EH (cell line): ENCODE measurements at regions not wholly inside any gene's neighbourhood (a gene's known extent, or its start where the extent isn't known, plus 50 kb on each side); places are given as distances from the start of the nearest gene placed in this dataset.
A peak's percentile ranks its signal among the peaks of the same experiment; 100 is the strongest.
"Not testable (repeated sequence)": the region's sequence is repeated elsewhere in the genome, so short reads cannot be mapped to it uniquely, and the experiment has no call there.

Source experiments
- DNase-seq: peaks from one replicate; pipeline ENCODE4 v3.0.0-alpha.2; 2015; ENCODE audit warnings: low read depth

DNA sequence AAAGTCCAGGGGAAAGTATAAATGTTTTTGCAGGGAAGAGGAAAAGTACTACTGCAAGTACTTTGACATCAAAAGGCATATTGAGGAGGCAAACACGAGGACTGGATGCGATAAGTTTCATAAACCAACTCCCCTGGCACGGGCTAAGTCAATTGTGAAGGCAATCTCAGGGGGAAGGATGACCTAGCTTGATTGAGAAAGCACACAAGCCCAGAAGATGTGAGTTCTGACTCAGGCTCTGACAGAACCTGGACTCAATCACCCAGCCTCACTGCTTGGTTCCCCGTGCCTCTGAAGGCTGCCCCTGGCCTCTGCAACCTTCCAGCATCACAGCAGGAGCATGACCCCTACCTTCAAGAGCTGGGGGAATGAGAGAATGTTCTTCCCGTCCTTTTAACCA, 93.2 kb upstream of the ZNF438 start:
- DNase-seq = no peak

DNA sequence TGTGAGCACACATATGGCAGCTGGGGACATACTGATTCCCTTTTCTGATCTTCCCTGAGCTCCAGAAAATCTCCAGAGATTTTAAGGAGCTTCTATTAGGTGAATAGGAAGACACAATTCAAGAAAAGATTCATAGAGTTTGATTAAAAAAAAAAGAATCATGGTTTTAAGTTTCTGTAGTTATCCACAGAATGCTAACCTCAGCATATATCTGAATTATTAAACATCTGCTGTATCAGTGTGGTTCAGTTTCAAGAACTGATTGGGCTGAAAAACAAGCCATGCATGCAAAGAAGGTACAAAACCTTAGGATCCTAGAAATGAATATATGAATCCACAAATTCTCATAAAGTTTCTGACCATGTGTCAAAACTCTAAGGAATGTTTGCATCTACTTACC, 94.1 kb upstream of the ZNF438 start:
- no peak for DNase-seq

- DNase-seq = peak; percentile 38
These were observed 94.9 kb upstream of the ZNF438 start for GRCh38 chr10:31126593-31126992.

DNA sequence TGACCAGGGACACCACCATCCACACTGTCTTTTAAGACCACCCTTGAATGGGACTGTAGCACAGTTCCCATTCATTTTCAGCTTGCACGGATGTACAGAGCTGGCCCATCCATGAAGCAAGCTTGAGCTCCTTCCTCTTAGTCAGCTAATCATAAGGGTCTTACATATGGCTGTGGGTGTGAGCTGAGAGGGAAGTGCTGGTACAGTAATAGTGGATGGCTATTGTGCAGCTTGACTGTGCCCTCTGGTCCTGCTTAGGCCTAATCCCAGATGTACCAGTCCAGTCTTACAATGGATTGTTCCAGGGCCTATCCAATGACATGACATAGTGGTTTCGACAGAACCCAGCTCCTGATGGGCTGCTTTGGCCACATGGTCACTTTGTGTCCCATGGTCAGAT, 96.9 kb upstream of the ZNF438 start:
- DNase-seq = no peak

- peak; percentile 83 for DNase-seq
These were observed 97.6 kb upstream of the ZNF438 start for GRCh38 chr10:31129271-31129670.

DNA sequence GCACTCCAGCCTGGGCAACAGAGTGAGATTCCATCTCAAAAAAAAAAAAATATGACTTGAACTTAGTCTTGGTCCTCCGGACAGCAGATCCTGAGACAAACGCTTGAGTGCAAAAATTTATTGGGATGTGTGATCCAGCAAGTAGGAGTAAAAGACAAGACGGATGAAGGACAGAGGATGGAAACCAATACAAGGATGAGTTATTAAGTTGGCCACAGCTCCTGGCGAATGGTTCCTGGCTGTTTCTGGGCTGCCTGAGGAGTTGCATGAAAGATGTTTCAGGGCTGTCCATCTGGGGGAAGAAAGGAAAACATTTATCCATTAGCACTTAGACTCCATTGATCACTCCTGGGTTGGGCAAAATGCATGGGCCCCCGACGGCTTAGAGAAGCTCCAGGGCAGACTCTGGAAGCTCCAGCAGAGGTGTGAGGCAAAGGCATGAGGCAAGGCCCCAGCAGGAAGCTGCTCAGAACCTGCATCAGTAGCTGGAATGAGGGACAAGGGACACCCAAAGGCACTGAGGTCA, 98.3 kb upstream of the ZNF438 start:
- no peak for DNase-seq

GRCh38 chr10:31130406-31130805, 98.7 kb upstream of the ZNF438 start:
- no peak for DNase-seq

DNA sequence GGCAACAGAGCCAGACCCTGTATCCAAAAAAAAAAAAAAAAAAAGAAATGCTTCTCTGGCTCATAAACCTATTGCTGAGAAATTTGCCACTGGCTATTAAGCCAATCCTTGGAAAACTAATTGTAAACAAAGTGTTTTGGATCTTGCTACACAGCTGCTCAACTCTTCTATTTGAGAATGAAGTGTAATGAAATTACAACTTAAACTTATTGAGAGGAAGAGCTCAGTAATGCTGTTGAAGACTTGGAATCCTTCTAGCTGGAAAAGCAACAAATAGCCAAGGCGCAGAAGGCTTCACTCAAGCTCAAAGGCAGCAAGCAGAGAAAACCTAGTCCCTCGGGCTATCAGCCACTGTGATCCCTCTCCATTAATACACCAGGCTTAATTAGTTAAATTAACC, 99.6 kb upstream of the ZNF438 start:
- DNase-seq = no peak

GRCh38 chr10:31132681-31133244, 101.1 kb upstream of the ZNF438 start:
- DNase-seq = no peak

DNA sequence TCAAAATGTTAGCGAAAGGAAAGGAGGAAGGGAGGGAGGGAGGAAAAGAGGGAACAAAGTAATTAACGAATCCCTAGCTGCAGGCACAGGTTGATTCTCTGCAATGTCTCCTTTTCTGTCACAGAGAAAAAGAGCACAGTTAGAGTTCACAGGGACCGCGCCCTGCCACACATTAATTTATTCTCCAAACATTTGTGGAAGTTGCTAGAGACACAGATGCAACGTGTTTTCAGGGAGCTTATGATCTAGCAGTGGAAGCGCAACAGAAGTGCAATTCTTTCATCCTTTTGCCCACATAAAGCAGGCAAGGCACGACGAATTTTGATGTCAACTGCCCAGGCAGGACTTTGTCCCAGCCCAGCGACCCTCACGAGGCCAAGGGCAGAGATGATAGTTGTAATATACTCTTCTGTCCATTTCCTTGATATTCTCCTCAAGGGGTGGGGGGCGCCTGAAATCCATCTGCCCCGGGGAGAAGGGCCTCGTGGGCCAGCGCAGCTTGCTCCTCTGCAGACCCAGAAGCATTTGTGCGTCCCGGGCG, 101.7 kb upstream of the ZNF438 start:
- DNase-seq = no peak

DNA sequence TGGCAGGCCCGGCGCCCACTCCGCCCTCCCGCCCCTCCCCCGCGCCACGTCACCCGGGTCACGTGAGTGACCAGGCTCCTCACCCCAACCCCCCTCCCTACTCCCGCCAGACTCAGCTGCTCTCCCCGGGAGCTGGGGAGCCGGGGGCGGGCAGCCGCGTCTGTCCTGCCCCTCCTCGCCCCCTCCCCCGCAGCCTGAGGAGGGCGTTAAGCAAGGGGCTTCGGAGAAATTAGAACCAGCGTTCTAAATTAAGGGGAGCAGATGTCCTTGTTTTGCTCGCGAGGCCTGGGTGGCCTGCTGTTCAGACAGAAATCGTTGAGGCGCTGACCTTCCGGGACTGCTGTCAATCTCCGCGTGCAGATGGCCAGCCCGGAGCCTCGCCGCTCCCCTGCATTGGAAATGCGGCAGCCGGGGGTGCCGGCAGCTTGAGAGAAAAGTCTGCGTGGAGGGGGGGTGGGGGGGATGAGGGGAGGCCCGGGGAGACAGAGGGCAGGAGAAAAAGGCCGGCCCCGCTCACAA, 102.2 kb upstream of the ZNF438 start:
- DNase-seq = peak; percentile 77

DNA sequence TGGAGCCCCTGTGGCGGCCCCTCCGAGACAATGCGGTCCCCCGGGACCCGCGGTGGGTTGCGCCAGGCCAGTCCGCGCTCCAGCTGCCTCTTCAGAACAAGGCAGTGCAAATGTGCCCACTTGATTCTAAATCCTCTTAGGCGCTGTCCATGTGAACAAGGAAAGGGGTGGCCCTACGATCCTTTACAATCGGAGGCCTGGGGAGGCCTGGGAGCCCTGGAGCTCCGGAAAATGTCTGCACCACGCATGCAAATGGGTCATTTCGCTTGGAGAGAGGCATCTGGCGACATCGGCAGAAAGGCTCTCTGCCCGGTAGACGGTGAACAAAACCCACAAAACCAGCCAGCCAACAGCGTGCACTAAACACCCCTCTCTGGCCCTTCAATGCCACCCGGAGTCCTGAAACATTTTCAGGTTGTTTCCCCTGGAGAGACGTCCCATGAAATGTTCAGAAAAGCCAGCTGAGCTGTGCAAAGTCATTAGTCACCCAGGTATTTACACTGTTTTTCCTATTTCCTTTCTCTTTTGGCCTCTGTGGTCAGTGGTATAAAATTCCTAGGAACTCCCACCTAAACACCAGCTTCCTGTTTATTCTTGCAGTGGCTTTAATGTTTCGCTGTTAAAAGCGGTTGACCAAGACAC, 102.8 kb upstream of the ZNF438 start:
- peak; percentile 75 for DNase-seq

DNA sequence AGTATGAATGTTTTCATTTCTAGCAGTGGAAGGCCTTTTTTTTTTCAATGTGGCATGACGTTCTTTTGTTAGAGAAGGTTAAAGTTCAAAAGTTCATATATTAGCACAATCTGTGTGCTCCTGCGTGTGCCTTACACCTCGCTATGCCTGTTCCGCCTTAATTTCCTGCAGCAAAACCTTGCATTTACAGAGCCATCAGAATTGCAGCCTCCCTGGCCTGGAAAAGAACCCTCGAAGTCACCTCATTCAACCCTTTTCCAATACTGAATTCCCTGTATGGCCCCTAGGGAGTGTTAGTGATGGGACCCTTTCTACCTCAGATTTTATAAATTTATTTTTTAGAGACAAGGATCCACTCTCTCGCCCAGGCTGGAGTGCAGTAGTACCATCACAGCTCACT, 103.5 kb upstream of the ZNF438 start:
- DNase-seq = no peak

DNA sequence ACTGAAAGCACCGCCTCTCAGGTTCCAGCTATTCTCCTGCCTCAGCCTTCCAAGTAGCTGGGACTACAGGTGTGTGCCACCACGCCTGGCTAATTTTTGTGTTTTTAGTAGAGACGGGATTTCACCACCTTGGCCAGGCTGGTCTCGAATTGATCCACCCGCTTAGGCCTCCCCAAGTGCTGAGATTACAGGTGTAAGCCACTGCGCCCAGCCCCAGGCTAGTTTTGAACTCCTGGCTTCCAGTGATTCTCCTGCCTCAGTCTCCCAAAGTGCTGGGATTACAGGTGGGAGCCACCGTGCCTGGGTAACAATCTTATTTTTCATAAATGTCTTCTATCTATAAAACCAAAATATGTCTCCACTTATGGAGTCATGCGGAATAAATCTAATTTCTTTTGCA, 104.1 kb upstream of the ZNF438 start:
- not testable (repeated sequence) for DNase-seq

- DNase-seq = no peak
These were observed 104.7 kb upstream of the ZNF438 start for GRCh38 chr10:31136386-31136785.

DNA sequence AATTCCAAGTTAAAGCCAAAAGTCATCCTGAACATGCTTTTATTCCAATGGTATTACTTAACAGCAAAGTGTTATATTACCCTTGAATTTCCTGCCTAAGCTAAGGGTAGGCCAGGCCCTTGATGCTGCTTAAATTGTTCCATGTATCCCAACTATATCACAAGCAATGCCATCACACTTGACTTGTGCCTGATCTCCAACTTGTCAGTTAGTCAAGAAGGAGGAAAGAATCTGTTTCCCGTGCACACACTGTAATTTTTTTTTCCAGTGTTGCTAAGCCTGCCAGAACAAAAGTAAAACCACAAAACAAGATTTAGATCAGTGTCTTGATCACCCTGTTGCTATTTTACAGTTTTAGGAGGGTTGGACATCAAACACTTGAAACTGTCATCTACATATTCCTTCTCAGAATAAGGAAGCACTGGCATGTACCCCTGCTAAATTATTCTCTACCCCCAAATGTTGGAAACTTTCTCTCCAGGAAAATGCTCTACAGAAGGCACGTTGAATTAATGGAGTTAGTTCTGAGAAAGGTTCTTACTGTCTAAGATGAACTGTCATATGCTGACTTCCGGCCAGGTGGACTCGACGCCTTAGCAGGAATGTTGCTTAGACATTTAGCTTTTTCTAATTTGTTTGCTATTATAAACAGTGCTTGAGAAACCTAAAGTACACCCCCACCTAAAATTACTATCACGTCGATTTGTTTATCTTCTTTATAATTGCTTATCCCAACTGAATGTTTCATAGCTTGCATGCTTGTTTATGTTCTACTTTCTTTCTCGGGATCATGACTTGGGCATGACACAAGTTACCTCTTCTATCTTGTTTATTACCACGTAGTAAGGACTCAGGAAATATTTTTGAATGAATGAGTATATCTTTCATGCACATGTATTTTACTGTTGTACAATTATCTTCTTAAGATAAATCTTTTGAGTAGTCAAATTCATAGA, 105.5 kb upstream of the ZNF438 start:
- peak; percentile 65 for DNase-seq

DNA sequence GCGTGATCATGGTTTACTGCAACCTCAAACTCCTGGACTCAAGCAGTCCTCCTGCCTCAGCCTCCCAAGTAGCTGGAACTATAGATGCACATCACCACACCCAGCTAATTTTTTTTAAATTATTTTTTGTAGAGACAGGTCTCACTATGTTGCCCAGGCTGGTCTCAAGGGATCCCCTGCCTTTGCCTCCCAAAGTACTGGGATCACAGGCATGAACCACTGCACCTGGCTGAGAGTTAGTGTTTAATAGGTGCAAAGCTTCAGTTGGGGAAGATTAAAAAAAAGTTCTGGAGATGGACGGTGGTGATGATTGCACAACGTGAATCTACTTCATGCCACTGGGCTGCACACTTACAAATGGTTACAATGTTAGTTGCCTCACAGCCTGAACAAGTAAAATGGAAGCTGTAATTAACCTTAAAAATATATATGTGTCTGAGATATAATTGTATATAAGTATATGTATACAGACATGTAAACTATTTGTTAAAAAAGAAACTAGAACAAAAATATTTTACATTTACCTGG, 106.4 kb upstream of the ZNF438 start:
- DNase-seq = no peak

GRCh38 chr10:31139497-31139896, 107.8 kb upstream of the ZNF438 start:
- DNase-seq = no peak

GRCh38 chr10:31140716-31141115, 109.1 kb upstream of the ZNF438 start:
- DNase-seq = no peak

DNA sequence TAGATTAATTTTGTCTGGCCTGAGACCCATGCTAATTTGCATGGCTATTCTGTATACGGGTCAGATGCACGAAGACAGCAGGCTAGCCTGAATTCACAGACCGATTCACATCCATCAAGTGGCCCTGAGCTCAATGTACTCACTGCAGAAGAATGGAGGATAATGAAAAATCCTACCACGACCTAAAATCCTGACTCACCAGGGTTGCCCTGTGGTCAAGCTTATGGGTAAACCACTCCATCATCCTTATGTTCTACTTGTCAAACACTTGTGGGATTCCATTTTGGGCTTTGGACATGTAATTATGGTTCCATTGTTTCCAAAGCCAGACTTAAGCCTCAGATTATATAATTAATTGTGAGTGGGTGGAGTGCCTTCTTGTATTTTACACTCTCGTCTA, 110.4 kb upstream of the ZNF438 start:
- peak; percentile 90 for DNase-seq

DNA sequence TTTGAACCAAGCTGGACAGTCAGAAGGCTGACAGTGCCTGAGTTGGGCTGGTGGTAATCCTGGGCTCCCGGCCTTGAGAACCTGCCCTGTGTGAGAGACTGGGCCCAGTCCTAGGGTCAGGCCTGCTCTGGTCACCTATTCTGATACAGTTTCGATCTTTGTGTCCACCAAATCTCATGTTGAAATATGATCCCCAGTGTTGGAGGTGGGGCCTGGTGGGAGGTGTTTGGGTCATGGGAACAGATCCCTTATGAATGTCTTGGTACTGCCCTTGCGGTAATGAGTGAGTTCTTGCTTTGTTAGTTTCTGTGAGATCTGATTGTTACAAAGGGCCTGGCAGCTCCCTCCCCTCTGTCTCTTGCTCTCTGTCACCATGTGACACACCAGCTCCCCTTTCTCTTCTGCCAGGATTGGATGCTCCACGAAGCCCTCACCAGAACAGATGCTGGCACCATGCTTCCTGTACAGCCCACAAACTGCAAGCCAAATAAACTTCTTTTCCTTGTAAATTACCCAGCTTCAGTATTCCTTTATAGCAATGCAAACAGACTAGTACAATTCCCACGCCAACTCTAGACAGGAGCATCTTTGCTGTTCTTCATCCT, 111.8 kb upstream of the ZNF438 start:
- DNase-seq = peak; percentile 46

DNA sequence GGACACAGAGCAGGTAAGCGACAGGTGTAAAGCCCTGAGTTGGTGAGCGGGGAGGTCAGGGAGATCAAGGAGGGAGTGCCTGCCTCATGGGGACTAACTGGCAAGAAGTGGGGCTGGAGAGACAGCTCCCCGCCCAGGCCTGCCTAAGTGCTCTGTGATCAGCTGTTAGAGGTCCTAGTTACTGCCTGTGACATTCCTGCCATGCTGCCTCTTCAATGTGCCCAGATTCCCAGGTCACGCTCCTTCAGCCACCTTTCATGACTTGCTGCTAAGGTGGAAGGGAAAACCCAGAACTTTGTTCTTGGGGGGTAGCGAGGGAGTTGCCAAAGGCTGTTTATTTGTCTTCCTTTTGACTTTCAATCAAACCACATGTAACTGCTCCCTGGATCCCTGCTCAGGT, 114.3 kb upstream of the ZNF438 start:
- no peak for DNase-seq
